ENCODE measurements at regions not wholly inside any gene's neighbourhood (a gene's known extent, or its start where the extent isn't known, plus 50 kb on each side); places are given as distances from the start of the nearest gene placed in this dataset.
"Not testable (repeated sequence)": the region's sequence is repeated elsewhere in the genome, so short reads cannot be mapped to it uniquely, and the experiment has no call there.

- H3K4me1 ChIP-seq, result no peaks in the 10 kb centered on the region
- DNase-seq, result no peak
- no peak overlapping the region for H3K27ac ChIP-seq
- TF ChIP-seq CTCF (IDR thresholded peaks at IDR 0.05), result no peak
- intact Hi-C loops (cut with DNase I; ENCODE audit: low total_unique reads), result no loop called here
- no peak overlapping the region for H3K4me3 ChIP-seq
- H3K27me3 ChIP-seq, result peaks cover 0 to 2% of the 10 kb centered on the region in 2 donors
- no peaks in the 10 kb centered on the region for H3K9me3 ChIP-seq
- no peaks in the 10 kb centered on the region for H3K36me3 ChIP-seq
These were observed 305.6 kb upstream of the DIO3 start for GRCh38 chr14:101255765-101256125.

- Histone ChIP-seq H3K4me1 (no peaks in the 10 kb centered on the region), H3K36me3 (no peaks in the 10 kb centered on the region), H3K4me3 (no peak overlapping the region), H3K9me3 (no peaks in the 10 kb centered on the region), H3K27ac (no peak overlapping the region), H3K27me3 (peaks cover 0 to 2% of the 10 kb centered on the region in 2 donors)
- DNase-seq, result no peak
- intact Hi-C loops (cut with DNase I; ENCODE audit: low total_unique reads), result no loop called here
- TF ChIP-seq CTCF (IDR thresholded peaks at IDR 0.05), result no peak
These were observed 305.0 kb upstream of the DIO3 start for GRCh38 chr14:101256266-101256665.

DNA sequence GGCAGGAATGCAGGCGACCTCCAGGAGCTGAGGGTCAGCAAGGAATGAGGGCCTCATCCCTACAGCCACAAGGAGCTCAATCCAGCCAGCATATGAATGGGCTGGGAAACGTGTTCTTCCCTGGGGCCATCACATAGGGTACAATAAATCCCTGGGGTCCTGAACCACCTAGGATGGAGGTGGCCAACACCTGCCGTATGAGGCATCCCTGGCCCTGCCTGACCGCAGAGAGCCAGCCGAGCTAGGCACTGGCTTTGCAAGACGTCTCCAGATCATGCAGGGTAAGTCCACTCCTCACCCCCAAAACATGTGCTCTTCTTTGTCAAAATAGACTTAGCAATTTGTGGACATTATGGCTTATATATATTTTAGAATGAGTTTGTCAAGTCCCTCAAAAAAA is 303.7 kb upstream of the DIO3 start:
- Histone ChIP-seq H3K9me3 (peaks cover 0 to 5% (median 0%) of the 10 kb centered on the region in 3 donors), H3K27ac (no peak overlapping the region), H3K4me1 (no peaks in the 10 kb centered on the region), H3K4me3 (no peak overlapping the region), H3K36me3 (no peaks in the 10 kb centered on the region), H3K27me3 (no peaks in the 10 kb centered on the region)
- intact Hi-C loops (cut with DNase I; ENCODE audit: low total_unique reads), result no loop called here
- DNase-seq, result no peak
- TF ChIP-seq CTCF (IDR thresholded peaks at IDR 0.05), result no peak

DNA sequence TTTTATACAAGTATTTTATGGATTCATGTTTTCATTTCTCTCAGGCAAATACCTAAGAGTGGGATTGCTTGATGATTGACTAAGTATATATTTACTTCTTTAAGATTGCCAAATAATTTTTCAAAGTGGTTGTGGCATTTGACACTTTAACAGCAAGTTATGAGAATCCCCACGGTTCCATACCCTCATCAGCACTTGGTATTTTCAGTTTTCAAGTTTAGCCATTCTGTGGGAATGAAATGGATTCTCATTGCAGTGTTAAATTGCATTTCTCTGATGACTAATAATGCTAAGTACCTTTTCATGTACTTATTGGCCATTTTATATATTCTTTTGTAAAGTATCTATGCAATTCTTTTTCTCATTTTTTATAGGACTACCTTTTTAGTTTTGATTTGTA is 301.5 kb upstream of the DIO3 start:
- Histone ChIP-seq H3K4me3 (no peak overlapping the region), H3K9me3 (peaks cover 0 to 5% (median 0%) of the 10 kb centered on the region in 3 donors), H3K27me3 (no peaks in the 10 kb centered on the region), H3K36me3 (no peaks in the 10 kb centered on the region), H3K27ac (no peak overlapping the region), H3K4me1 (no peaks in the 10 kb centered on the region)
- intact Hi-C loops (cut with DNase I; ENCODE audit: low total_unique reads), result no loop called here
- no peak for TF ChIP-seq CTCF (IDR thresholded peaks at IDR 0.05)
- no peak for DNase-seq

DNA sequence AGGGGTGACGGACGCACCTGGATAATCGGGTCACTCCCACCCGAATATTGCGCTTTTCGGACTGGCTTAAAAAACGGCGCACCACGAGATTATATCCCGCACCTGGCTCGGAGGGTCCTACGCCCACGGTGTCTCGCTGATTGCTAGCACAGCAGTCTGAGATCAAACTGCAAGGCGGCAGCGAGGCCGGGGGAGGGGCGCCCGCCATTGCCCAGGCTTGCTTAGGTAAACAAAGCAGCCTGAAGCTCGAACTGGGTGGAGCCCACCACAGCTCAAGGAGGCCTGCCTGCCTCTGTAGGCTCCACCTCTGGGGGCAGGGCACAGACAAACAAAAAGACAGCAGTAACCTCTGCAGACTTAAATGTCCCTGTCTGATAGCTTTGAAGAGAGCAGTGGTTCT is 294.9 kb upstream of the DIO3 start:
- H3K4me3 ChIP-seq; intact Hi-C loops (cut with DNase I; ENCODE audit: low total_unique reads); DNase-seq; H3K27ac ChIP-seq; H3K4me1 ChIP-seq; H3K9me3 ChIP-seq; H3K27me3 ChIP-seq; H3K36me3 ChIP-seq: not testable (repeated sequence)

DNA sequence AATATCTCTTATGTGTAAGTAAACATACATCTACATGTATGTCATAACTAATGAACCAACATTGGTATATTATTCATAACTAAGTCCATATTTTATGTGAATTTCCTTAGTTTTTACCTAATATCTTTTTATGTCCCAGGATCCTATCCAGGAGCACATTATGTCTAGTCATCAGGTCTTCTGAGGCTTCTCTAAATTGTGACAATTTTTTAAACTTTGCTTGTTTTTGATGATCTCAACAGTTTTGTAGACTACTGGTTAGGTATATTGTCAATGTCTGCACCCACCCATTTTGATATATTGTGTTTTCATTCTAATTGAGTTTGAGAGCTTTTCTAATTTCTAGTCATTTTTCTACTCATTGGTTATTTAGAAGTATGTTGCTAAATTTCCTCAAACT is 288.2 kb upstream of the DIO3 start:
- H3K4me3 ChIP-seq, result no peak overlapping the region
- intact Hi-C loops (cut with DNase I; ENCODE audit: low total_unique reads), result no loop called here

More for the DNA sequence above, 288.2 kb upstream of the DIO3 start:
- no peaks in the 10 kb centered on the region for H3K4me1 ChIP-seq
- no peak overlapping the region for H3K27ac ChIP-seq
- no peaks in the 10 kb centered on the region for H3K36me3 ChIP-seq
- no peak for TF ChIP-seq CTCF (IDR thresholded peaks at IDR 0.05)
- H3K27me3 ChIP-seq, result no peaks in the 10 kb centered on the region
- no peaks in the 10 kb centered on the region for H3K9me3 ChIP-seq
- no peak for DNase-seq

Measured in tibial artery (tissue), 4 donors.